HepG2 (cell line): ENCODE measurements at regions not wholly inside any gene's neighbourhood (a gene's known extent, or its start where the extent isn't known, plus 50 kb on each side); places are given as distances from the start of the nearest gene placed in this dataset.
A peak's percentile ranks its signal among the peaks of the same experiment; 100 is the strongest.
"Not testable (repeated sequence)": the region's sequence is repeated elsewhere in the genome, so short reads cannot be mapped to it uniquely, and the experiment has no call there.

ENCODE experiments used
- ATAC-seq: fragments of 200-7000 bp; cut with Tn5 transposase; 3 replicates; pipeline ENCODE4 v1.9.1; 2020; ENCODE audit warnings: mild to moderate bottlenecking, moderate library complexity
- BruUV-seq: library from RNA; stranded (reverse); fragments of 400-500 nt; replicated peaks from 2 replicates; lab custom pipeline; 2021; lab: Mats Ljungman, UMichigan
- CTCF ChIA-PET: fragments of 300-600 bp; formaldehyde crosslinking; extraction: SDS; loops from one replicate; lab custom pipeline; 2021; ENCODE audit warnings: low total read pairs, inconsistent platforms, low intra/inter-chr PET ratio; lab: Yijun Ruan, JAX
- POLR2A ChIA-PET: fragments of 350-600 bp; sonication (Branson Sonifier 250); formaldehyde crosslinking; loops from one replicate; lab custom pipeline; 2020; ENCODE audit warnings: antibody characterized with exemption, inconsistent platforms; lab: Yijun Ruan, JAX
- DNase-seq: peaks from one replicate; pipeline ENCODE4 v3.0.0-alpha.2; 2015; ENCODE audit warnings: low spot score
- FAIRE-seq: peaks from 3 replicates; lab custom pipeline; 2011; peaks lifted over from hg19 to GRCh38; lab: Jason Lieb, UNC
- H2AFZ ChIP-seq: one replicate; pipeline ENCODE4 v1.6.1; 2011; ENCODE audit warnings: low read length, inconsistent platforms
- H3K27ac ChIP-seq: fragments of 300-600 bp; 3 replicates; pipeline ENCODE4 v1.8.0; 2011; ENCODE audit warnings: mixed run types, mild to moderate bottlenecking, mixed read lengths, low read length, inconsistent platforms; ENCODE audit not compliant: insufficient read depth; ENCODE audit errors: extremely low read length
- H3K27me3 ChIP-seq, 2 experiments: fragments of 200-600 bp in 1 of 2; 2 replicates in 1 of 2; 3 replicates in 1 of 2; pipeline versions ENCODE4 v1.6.0 to v1.8.0; 2011; ENCODE audit warnings: low read length in 2 of 2, mild to moderate bottlenecking in 2 of 2, moderate library complexity in 2 of 2, inconsistent platforms in 1 of 2; ENCODE audit not compliant: insufficient read depth in 2 of 2, control insufficient read depth in 1 of 2
- H3K36me3 ChIP-seq, 2 experiments: fragments of 200-600 bp in 1 of 2; replicated peaks in 1 of 2; 2 replicates in 1 of 2; 3 replicates in 1 of 2; pipeline versions ENCODE4 v1.5.1 to v1.8.0; 2011; ENCODE audit warnings: low read length in 2 of 2, inconsistent platforms in 1 of 2; ENCODE audit not compliant: insufficient read depth in 2 of 2, control insufficient read depth in 1 of 2
- H3K4me1 ChIP-seq: 2 replicates; pipeline ENCODE4 v1.5.1; 2012; ENCODE audit warnings: low read length, inconsistent platforms; ENCODE audit not compliant: insufficient read depth
- H3K4me2 ChIP-seq: 2 replicates; pipeline ENCODE4 v1.6.0; 2011; ENCODE audit warnings: low read depth, low read length, inconsistent platforms
- H3K4me3 ChIP-seq, 3 experiments: fragments of 200-600 bp in 1 of 3; sonication (generic), shearing (Covaris generic) in 1 of 3; replicated peaks in 1 of 3; 2 replicates each; pipeline ENCODE4 v1.5.1; 2011 to 2016; ENCODE audit warnings: low read length in 3 of 3, inconsistent platforms in 2 of 3, low read depth in 2 of 3, mild to moderate bottlenecking in 2 of 3, control low read depth in 1 of 3, mixed read lengths in 1 of 3; ENCODE audit not compliant: insufficient read depth in 1 of 3
- H3K79me2 ChIP-seq: one replicate; pipeline ENCODE4 v1.6.1; 2011; ENCODE audit warnings: low read length, inconsistent platforms; ENCODE audit not compliant: insufficient read depth
- H3K9ac ChIP-seq: 2 replicates; pipeline ENCODE4 v1.6.0; 2011; ENCODE audit warnings: mild to moderate bottlenecking, low read depth, low read length, inconsistent platforms; ENCODE audit not compliant: insufficient read depth
- H3K9me3 ChIP-seq: 2 replicates; pipeline ENCODE4 v1.5.1; 2012; ENCODE audit warnings: mild to moderate bottlenecking, low read length
- H4K20me1 ChIP-seq: 2 replicates; pipeline ENCODE4 v1.6.0; 2011; ENCODE audit warnings: inconsistent platforms, mild to moderate bottlenecking, low read length, moderate library complexity; ENCODE audit not compliant: insufficient read depth
- HMG20A ChIP-seq: IDR thresholded peaks from 2 replicates; pipeline ENCODE4 v1.6.1; 2016; ENCODE audit warnings: borderline replicate concordance
- STAT6 ChIP-seq: sonication (generic); formaldehyde crosslinking; IDR thresholded peaks from 2 replicates; pipeline ENCODE4 v1.4.0; 2020; ENCODE audit warnings: missing genetic modification reagents, mild to moderate bottlenecking, borderline replicate concordance
- ZBTB3 ChIP-seq: sonication (generic); formaldehyde crosslinking; IDR thresholded peaks from 2 replicates; pipeline ENCODE4 v1.4.0; 2020; ENCODE audit warnings: low read depth, mild to moderate bottlenecking, moderate library complexity, missing genetic modification reagents, borderline replicate concordance
- ZGPAT ChIP-seq: IDR thresholded peaks from 2 replicates; pipeline ENCODE4 v1.6.1; 2016; ENCODE audit warnings: mild to moderate bottlenecking
- ZNF556 ChIP-seq: sonication (generic); formaldehyde crosslinking; IDR thresholded peaks from 2 replicates; pipeline ENCODE4 v1.4.0; 2020; ENCODE audit warnings: mild to moderate bottlenecking, missing genetic modification reagents, borderline replicate concordance
- ZNF607 ChIP-seq: sonication (generic); formaldehyde crosslinking; IDR thresholded peaks from 2 replicates; pipeline ENCODE4 v1.5.1; 2020; ENCODE audit warnings: missing genetic modification reagents, mild to moderate bottlenecking, borderline replicate concordance
- WGBS: methylation state at CpG from one replicate; pipeline ENCODE4 v1.1.6; 2017; ENCODE audit warnings: low lambda C conversion rate; 5-methylcytosine and 5-hydroxymethylcytosine counted together
- in situ Hi-C: cut with HindIII; loops from 2 replicates; pipeline ENCODE4 v1.10.0; 2017; ENCODE audit warnings: low pct_unique_long_range_greater_than_20kb; ENCODE audit not compliant: extremely low pct_ligation_motif_present
- intact Hi-C: fragments of 100-400 bp; cut with micrococcal nuclease; formaldehyde crosslinking; loops from one replicate; pipeline ENCODE4 v1.10.0; 2022; ENCODE audit not compliant: unreplicated experiment
- TF ChIP-seq, protein P1 (sequence below), 2 experiments: sonication (generic) in 1 of 2; formaldehyde crosslinking in 1 of 2; IDR thresholded peaks; 2 replicates each; pipeline versions ENCODE4 v1.6.1 to v1.9.0; 2014 to 2022; ENCODE audit warnings: antibody characterized with exemption in 1 of 2, borderline replicate concordance in 1 of 2, inconsistent platforms in 1 of 2, low read depth in 1 of 2, missing genetic modification reagents in 1 of 2

DNA sequence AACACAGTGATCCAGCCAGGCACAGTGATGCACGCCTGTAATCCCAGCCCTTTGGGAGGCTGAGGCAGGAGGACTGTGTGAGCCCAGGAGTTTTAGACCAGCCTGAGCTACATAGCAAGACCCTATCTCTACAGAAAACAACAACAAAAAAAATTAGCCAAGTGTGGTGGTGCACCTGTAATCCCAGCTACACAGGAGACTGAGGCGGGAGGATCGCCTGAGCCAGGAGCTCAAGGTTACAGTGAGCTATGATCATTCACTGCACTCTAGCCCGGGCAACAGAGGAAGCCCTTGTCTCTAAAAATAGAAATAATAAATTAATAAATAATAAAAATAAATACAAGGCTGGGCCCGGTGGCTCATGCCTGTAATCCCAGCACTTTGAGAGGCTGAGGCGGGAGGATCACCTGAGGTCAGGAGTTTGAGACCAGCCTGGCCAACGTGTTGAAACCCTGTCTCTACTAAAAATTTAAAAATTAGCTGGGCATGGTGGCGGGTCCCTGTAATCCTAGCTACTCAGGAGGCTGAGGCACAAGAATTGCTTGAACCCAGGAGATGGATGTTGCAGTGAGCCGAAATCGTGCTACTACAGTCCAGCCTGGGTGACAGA lies 75.5 kb upstream of the GRIN2A start (continued):
- TF ChIP-seq ZGPAT (CRISPR knock-in tag) (peak; percentile 62; the same call in 1 of the 2 replicates), ZNF607 (CRISPR knock-in tag) (0 out of 2 replicates have a peak, but pooled peaks have one; percentile 3), HMG20A (CRISPR knock-in tag) (peak; percentile 71; the same call in 1 of the 2 replicates), STAT6 (0 out of 2 replicates have a peak, but pooled peaks have one; percentile 43), ZBTB3 (CRISPR knock-in tag) (peak; percentile 84), ZNF556 (CRISPR knock-in tag) (peak; percentile 48)
- TF ChIP-seq, protein P1, sequence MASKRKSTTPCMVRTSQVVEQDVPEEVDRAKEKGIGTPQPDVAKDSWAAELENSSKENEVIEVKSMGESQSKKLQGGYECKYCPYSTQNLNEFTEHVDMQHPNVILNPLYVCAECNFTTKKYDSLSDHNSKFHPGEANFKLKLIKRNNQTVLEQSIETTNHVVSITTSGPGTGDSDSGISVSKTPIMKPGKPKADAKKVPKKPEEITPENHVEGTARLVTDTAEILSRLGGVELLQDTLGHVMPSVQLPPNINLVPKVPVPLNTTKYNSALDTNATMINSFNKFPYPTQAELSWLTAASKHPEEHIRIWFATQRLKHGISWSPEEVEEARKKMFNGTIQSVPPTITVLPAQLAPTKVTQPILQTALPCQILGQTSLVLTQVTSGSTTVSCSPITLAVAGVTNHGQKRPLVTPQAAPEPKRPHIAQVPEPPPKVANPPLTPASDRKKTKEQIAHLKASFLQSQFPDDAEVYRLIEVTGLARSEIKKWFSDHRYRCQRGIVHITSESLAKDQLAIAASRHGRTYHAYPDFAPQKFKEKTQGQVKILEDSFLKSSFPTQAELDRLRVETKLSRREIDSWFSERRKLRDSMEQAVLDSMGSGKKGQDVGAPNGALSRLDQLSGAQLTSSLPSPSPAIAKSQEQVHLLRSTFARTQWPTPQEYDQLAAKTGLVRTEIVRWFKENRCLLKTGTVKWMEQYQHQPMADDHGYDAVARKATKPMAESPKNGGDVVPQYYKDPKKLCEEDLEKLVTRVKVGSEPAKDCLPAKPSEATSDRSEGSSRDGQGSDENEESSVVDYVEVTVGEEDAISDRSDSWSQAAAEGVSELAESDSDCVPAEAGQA (IDR thresholded peaks at IDR 0.05; ENCODE audit: low read depth), result not testable (repeated sequence)
- TF ChIP-seq, protein P1 (CRISPR knock-in tag; IDR thresholded peaks at IDR 0.05; ENCODE audit: borderline replicate concordance), result 0 out of 2 replicates have a peak, but pooled peaks have one; percentile 17
- TF ChIP-seq, all 625 proteins: peak for 102; not testable (repeated sequence) for 523

- not testable (repeated sequence) for FAIRE-seq, H3K27ac ChIP-seq, H3K4me3 ChIP-seq, H4K20me1 ChIP-seq, H3K36me3 ChIP-seq, ATAC-seq, H3K79me2 ChIP-seq, H3K4me2 ChIP-seq, H3K27me3 ChIP-seq, H3K9ac ChIP-seq, H2AFZ ChIP-seq, BruUV-seq, DNase-seq, H3K9me3 ChIP-seq
- intact Hi-C loops, result loop anchor here (5.0 kb wide), 1 partner anchor 178 kb away; no protein-coding TSS in a partner anchor
- H3K4me1 ChIP-seq, result peaks cover 71% of the 10 kb centered on the region
- in situ Hi-C loops, result loop anchor here (5.0 kb wide), 3 partner anchors 53 to 478 kb away; no protein-coding TSS in a partner anchor
- ChIA-PET POLR2A (interaction anchor here (2.8 kb wide), 1 partner anchor 127 kb away, joined by 35 read pairs; the partner anchor contains the start of gene ATF7IP2), CTCF (interaction anchor here (1.5 kb wide), 1 partner anchor 251 kb away, joined by 3 read pairs; no protein-coding TSS in a partner anchor)
- WGBS, result 93% methylated on average over 10 of the region's 10 CpGs
These were observed 76.8 kb upstream of the GRIN2A start for GRCh38 chr16:10258930-10259603.
